B cell (primary cell): ENCODE measurements at regions not wholly inside any gene's neighbourhood (a gene's known extent, or its start where the extent isn't known, plus 50 kb on each side); places are given as distances from the start of the nearest gene placed in this dataset. TPM values are rescaled to one million over a fixed set of nuclear protein-coding genes. Genes with fewer than 3 reads are reported as not detected.

Source experiments
- ATAC-seq: fragments of 200-7000 bp; cut with Tn5 transposase; one replicate; pipeline ENCODE4 v1.10.0; 2021; ENCODE audit warnings: low read depth, mild to moderate bottlenecking, moderate number of reproducible peaks, moderate library complexity
- CTCF ChIA-PET: fragments of 350-600 bp; sonication (Branson Sonifier 250); formaldehyde crosslinking; loops from one replicate; lab custom pipeline; 2021; ENCODE audit warnings: antibody characterized with exemption, inconsistent platforms; lab: Charles Lee
- POLR2A ChIA-PET: fragments of 350-600 bp; sonication (Branson Sonifier 250); formaldehyde crosslinking; loops from one replicate; lab custom pipeline; 2021; ENCODE audit warnings: antibody characterized with exemption; lab: Charles Lee
- DNase-seq: peaks from one replicate; pipeline ENCODE4 v3.0.0; 2013
- H2AFZ ChIP-seq: 2 replicates; pipeline ENCODE4 v1.6.1; 2012; ENCODE audit warnings: mild to moderate bottlenecking, low read depth, low read length; ENCODE audit not compliant: insufficient read depth, poor library complexity, severe bottlenecking
- H3K27ac ChIP-seq, 2 donors: 1 replicate in 1 of 2; 2 replicates in 1 of 2; pipeline ENCODE4 v1.5.1; 2012 to 2013; ENCODE audit warnings: low read length in 2 of 2, mild to moderate bottlenecking in 2 of 2, moderate library complexity in 1 of 2
- H3K27me3 ChIP-seq, 4 experiments: fragments of 200-600 bp in 1 of 4; sonication (generic) in 1 of 4; replicated peaks in 1 of 4; 1 replicate in 2 of 4; 2 replicates in 2 of 4; pipeline versions ENCODE4 v1.6.1 to v1.7.0; 2013 to 2016; ENCODE audit warnings: low read length in 3 of 4, mild to moderate bottlenecking in 2 of 4, mixed read lengths in 1 of 4, moderate library complexity in 1 of 4; ENCODE audit not compliant: insufficient read depth in 4 of 4, control insufficient read depth in 3 of 4; ENCODE audit errors: control extremely low read depth in 1 of 4
- H3K36me3 ChIP-seq, 2 experiments: replicated peaks in 1 of 2; 1 replicate in 1 of 2; 2 replicates in 1 of 2; pipeline versions ENCODE4 v1.6.1 to v1.7.1; 2013; ENCODE audit warnings: low read length in 1 of 2; ENCODE audit not compliant: insufficient read depth in 2 of 2, control insufficient read depth in 1 of 2; ENCODE audit errors: control extremely low read depth in 1 of 2, extremely low read depth in 1 of 2
- H3K4me1 ChIP-seq, 2 donors: fragments of 200-600 bp in 1 of 2; sonication (generic) in 1 of 2; 1 replicate in 1 of 2; 2 replicates in 1 of 2; pipeline versions ENCODE4 v1.5.1 to v1.6.1; 2013 to 2017; ENCODE audit warnings: low read length in 2 of 2; ENCODE audit not compliant: control insufficient read depth in 2 of 2, insufficient read depth in 2 of 2
- H3K4me2 ChIP-seq: replicated peaks from 2 replicates; pipeline ENCODE3; 2012; ENCODE audit warnings: mild to moderate bottlenecking, low read depth, low read length; ENCODE audit not compliant: poor library complexity, severe bottlenecking
- H3K4me3 ChIP-seq, 5 experiments: fragments of 200-600 bp in 1 of 5; sonication (generic) in 1 of 5; 1 replicate in 3 of 5; 2 replicates in 2 of 5; pipeline versions ENCODE4 v1.5.1 to v1.7.0; 2011 to 2016; ENCODE audit warnings: low read length in 4 of 5, mild to moderate bottlenecking in 4 of 5, low read depth in 2 of 5, control low read depth in 1 of 5, moderate library complexity in 1 of 5; ENCODE audit not compliant: insufficient read depth in 1 of 5; ENCODE audit errors: control extremely low read depth in 1 of 5, extremely low read depth in 1 of 5
- H3K79me2 ChIP-seq: fragments of 200-600 bp; sonication (generic); one replicate; pipeline ENCODE4 v1.6.0; 2016; ENCODE audit warnings: low read length; ENCODE audit not compliant: control insufficient read depth, insufficient read depth
- H3K9ac ChIP-seq: fragments of 200-600 bp; sonication (generic); 2 replicates; pipeline ENCODE4 v1.6.1; 2017; ENCODE audit warnings: mild to moderate bottlenecking, low read length, moderate library complexity
- H3K9me3 ChIP-seq, 3 donors: one replicate each; pipeline versions ENCODE4 v1.6.1 to v1.7.1; 2013; ENCODE audit warnings: low read length in 2 of 3; ENCODE audit not compliant: control insufficient read depth in 2 of 3, insufficient read depth in 1 of 3; ENCODE audit errors: control extremely low read depth in 1 of 3
- H4K20me1 ChIP-seq: 2 replicates; pipeline ENCODE4 v1.6.0; 2012; ENCODE audit warnings: mild to moderate bottlenecking, low read length; ENCODE audit not compliant: insufficient read depth, control insufficient read depth, poor library complexity, severe bottlenecking
- H3K27ac Mint-ChIP-seq: one replicate; pipeline ENCODE4 v1.8.0; 2021; ENCODE audit warnings: mixed read lengths
- H3K27me3 Mint-ChIP-seq: one replicate; pipeline ENCODE4 v1.8.0; 2021; ENCODE audit warnings: mixed read lengths
- H3K4me1 Mint-ChIP-seq: one replicate; pipeline ENCODE4 v1.8.0; 2021; ENCODE audit warnings: mixed read lengths
- H3K4me3 Mint-ChIP-seq: one replicate; pipeline ENCODE4 v1.8.0; 2021; ENCODE audit warnings: mixed read lengths
- H3K9me3 Mint-ChIP-seq: one replicate; pipeline ENCODE4 v1.8.0; 2022; ENCODE audit warnings: mixed read lengths; ENCODE audit not compliant: insufficient read depth
- CTCF ChIP-seq: fragments of 200-600 bp; IDR thresholded peaks from one replicate; pipeline ENCODE4 v1.8.0; 2022; ENCODE audit warnings: antibody characterized with exemption, mild to moderate bottlenecking
- EZH2 ChIP-seq: IDR thresholded peaks from 2 replicates; pipeline ENCODE4 v1.6.1; 2012; ENCODE audit warnings: borderline replicate concordance, low read depth, mild to moderate bottlenecking, moderate library complexity, low read length; ENCODE audit not compliant: insufficient read depth, poor library complexity, severe bottlenecking
- WGBS: methylation state at CpG from one replicate; pipeline ENCODE4 v1.1.5; 2013; ENCODE audit warnings: missing lambda C conversion rate; ENCODE audit not compliant: insufficient coverage; 5-methylcytosine and 5-hydroxymethylcytosine counted together
- intact Hi-C: fragments of 100-400 bp; cut with micrococcal nuclease; formaldehyde crosslinking; loops from one replicate; pipeline ENCODE4 v1.10.0; 2022
- small RNA-seq: library from RNA; depleted of rRNA; stranded (forward); fragments of <200 nt; gene quantifications from one replicate; pipeline ENCODE3, GENCODE V24; 2012; ENCODE audit warnings: low replicate concordance, low read depth; ENCODE audit not compliant: insufficient read length

- Histone ChIP-seq H3K4me1 (no peaks in the 10 kb centered on the region), H3K79me2 (no peaks in the 10 kb centered on the region), H3K4me2 (no peak overlapping the region), H4K20me1 (no peaks in the 10 kb centered on the region), H2AFZ (no peak overlapping the region), H3K9me3 (no peaks in the 10 kb centered on the region), H3K36me3 (no peaks in the 10 kb centered on the region), H3K4me3 (no peak overlapping the region), H3K27ac (no peak overlapping the region), H3K9ac (no peak overlapping the region), H3K27me3 (no peaks in the 10 kb centered on the region)
- no peak for TF ChIP-seq CTCF
- TF ChIP-seq EZH2: no peak
- H3K27me3 Mint-ChIP-seq: no peaks in the 10 kb centered on the region
- intact Hi-C loops: no loop called here
- no peak overlapping the region for H3K4me3 Mint-ChIP-seq
- WGBS: 100% methylated on average over 1 of the region's 2 CpGs
- H3K27ac Mint-ChIP-seq: no peak overlapping the region
- H3K4me1 Mint-ChIP-seq: no peaks in the 10 kb centered on the region
- ATAC-seq (no peak), DNase-seq (no peak)
- ChIA-PET CTCF (no interaction called here), POLR2A (no interaction called here)
- no peaks in the 10 kb centered on the region for H3K9me3 Mint-ChIP-seq
Measured at GRCh38 chr13:74187564-74187963, 53.4 kb upstream of the KLF12 start.

GRCh38 chr13:74184283-74184682 is 50.1 kb upstream of the KLF12 start:
- WGBS: no CpG with 5 or more reads among the region's 1 CpG
- no peaks in the 10 kb centered on the region for H3K9me3 ChIP-seq
- no peak for DNase-seq
- POLR2A ChIA-PET: no interaction called here
- no peaks in the 10 kb centered on the region for H3K79me2 ChIP-seq
- no peak overlapping the region for H2AFZ ChIP-seq
- no peak overlapping the region for H3K4me3 ChIP-seq
- intact Hi-C loops: no loop called here
- no peaks in the 10 kb centered on the region for H3K36me3 ChIP-seq
- no peak for TF ChIP-seq CTCF
- TF ChIP-seq EZH2: no peak
- no peaks in the 10 kb centered on the region for H4K20me1 ChIP-seq
- CTCF ChIA-PET: no interaction called here
- no peaks in the 10 kb centered on the region for H3K4me1 Mint-ChIP-seq
- H3K27me3 ChIP-seq: no peaks in the 10 kb centered on the region
- no peak overlapping the region for H3K27ac Mint-ChIP-seq
- H3K27me3 Mint-ChIP-seq: no peaks in the 10 kb centered on the region
- no peaks in the 10 kb centered on the region for H3K4me1 ChIP-seq
- no peak overlapping the region for H3K27ac ChIP-seq
- H3K9ac ChIP-seq: no peak overlapping the region
- no peak overlapping the region for H3K4me2 ChIP-seq
- H3K4me3 Mint-ChIP-seq: no peak overlapping the region
- no peak for ATAC-seq
- H3K9me3 Mint-ChIP-seq: no peaks in the 10 kb centered on the region

Small RNA genes in the stretch of these regions (small RNA-seq; reads per million reads assigned to genes)
- gene RNU6-38P (not detected), gene RNY1P5 (not detected)
